Keratinocyte (primary cell): ENCODE measurements at regions not wholly inside any gene's neighbourhood (a gene's known extent, or its start where the extent isn't known, plus 50 kb on each side); places are given as distances from the start of the nearest gene placed in this dataset.

Source experiments
- DNase-seq: peaks from one replicate; pipeline ENCODE4 v3.0.0-alpha.2; 2011; ENCODE audit warnings: low read depth, missing footprints, low spot score
- FAIRE-seq: peaks from 2 replicates; lab custom pipeline; 2011; peaks lifted over from hg19 to GRCh38; lab: Jason Lieb, UNC
- H2AFZ ChIP-seq: 2 replicates; pipeline ENCODE4 v1.6.0; 2012; ENCODE audit warnings: low read length, control low read depth, inconsistent platforms; ENCODE audit not compliant: control insufficient read depth
- H3K27ac ChIP-seq: 2 replicates; pipeline ENCODE4 v1.5.1; 2011; ENCODE audit warnings: low read length; ENCODE audit not compliant: control insufficient read depth, insufficient read depth
- H3K27me3 ChIP-seq: 3 replicates; pipeline ENCODE4 v1.6.0; 2011; ENCODE audit warnings: low read length; ENCODE audit not compliant: control insufficient read depth, insufficient read depth; ENCODE audit errors: extremely low read depth
- H3K36me3 ChIP-seq, 2 experiments: 2 replicates in 1 of 2; 3 replicates in 1 of 2; pipeline ENCODE4 v1.5.1; 2011; ENCODE audit warnings: low read length in 2 of 2, mild to moderate bottlenecking in 1 of 2; ENCODE audit not compliant: control insufficient read depth in 2 of 2, insufficient read depth in 2 of 2; ENCODE audit errors: extremely low read depth in 1 of 2
- H3K4me1 ChIP-seq: 3 replicates; pipeline ENCODE4 v1.5.1; 2011; ENCODE audit warnings: low read length; ENCODE audit not compliant: control insufficient read depth, insufficient read depth; ENCODE audit errors: extremely low read depth
- H3K4me2 ChIP-seq: 3 replicates; pipeline ENCODE4 v1.6.0; 2011; ENCODE audit warnings: low read depth, low read length; ENCODE audit not compliant: control insufficient read depth, insufficient read depth; ENCODE audit errors: extremely low read depth
- H3K4me3 ChIP-seq, 3 experiments: fragments of 200-600 bp in 1 of 3; sonication (generic) in 1 of 3; 2 replicates in 2 of 3; 3 replicates in 1 of 3; pipeline ENCODE4 v1.5.1; 2011 to 2016; ENCODE audit warnings: low read length in 3 of 3, mild to moderate bottlenecking in 3 of 3, control low read depth in 2 of 3, inconsistent platforms in 1 of 3, low read depth in 1 of 3, mixed read lengths in 1 of 3, mixed run types in 1 of 3, moderate library complexity in 1 of 3; ENCODE audit not compliant: control insufficient read depth in 2 of 3, insufficient read depth in 2 of 3; ENCODE audit errors: extremely low read depth in 1 of 3
- H3K79me2 ChIP-seq: 2 replicates; pipeline ENCODE4 v1.6.0; 2012; ENCODE audit warnings: low read length; ENCODE audit not compliant: control insufficient read depth, insufficient read depth
- H3K9ac ChIP-seq: 3 replicates; pipeline ENCODE4 v1.6.0; 2011; ENCODE audit warnings: low read length; ENCODE audit not compliant: control insufficient read depth, insufficient read depth; ENCODE audit errors: extremely low read depth
- H3K9me1 ChIP-seq: 3 replicates; pipeline ENCODE4 v1.6.0; 2011; ENCODE audit warnings: low read length; ENCODE audit not compliant: control insufficient read depth, insufficient read depth; ENCODE audit errors: extremely low read depth
- H3K9me3 ChIP-seq: 2 replicates; pipeline ENCODE4 v1.5.1; 2012; ENCODE audit warnings: low read depth, low read length; ENCODE audit not compliant: control insufficient read depth
- H4K20me1 ChIP-seq: 3 replicates; pipeline ENCODE4 v1.6.0; 2011; ENCODE audit warnings: low read length; ENCODE audit not compliant: control insufficient read depth, insufficient read depth; ENCODE audit errors: extremely low read depth
- EZH2 ChIP-seq: IDR thresholded peaks from one replicate; pipeline ENCODE4 v1.6.1; 2012; ENCODE audit warnings: inconsistent platforms, mild to moderate bottlenecking, low read length, moderate library complexity
- dilution Hi-C: fragments of 300-500 bp; cut with MboI; formaldehyde crosslinking; loops from one replicate; pipeline ENCODE4 v1.7.0; 2020; ENCODE audit warnings: low sequenced_read_pairs; ENCODE audit not compliant: extremely low pct_ligation_motif_present
- TF ChIP-seq, protein P1 (sequence below), 3 experiments: IDR thresholded peaks in 1 of 3; conservative IDR thresholded peaks in 1 of 3; optimal IDR thresholded peaks in 1 of 3; 2 replicates in 2 of 3; 3 replicates in 1 of 3; pipeline versions ENCODE3 to v1.5.1; 2011; ENCODE audit warnings: low read length in 3 of 3, mild to moderate bottlenecking in 3 of 3, moderate library complexity in 2 of 3, control low read depth in 1 of 3, inconsistent platforms in 1 of 3; ENCODE audit not compliant: insufficient read depth in 2 of 3; ENCODE audit errors: extremely low read depth in 1 of 3

DNA sequence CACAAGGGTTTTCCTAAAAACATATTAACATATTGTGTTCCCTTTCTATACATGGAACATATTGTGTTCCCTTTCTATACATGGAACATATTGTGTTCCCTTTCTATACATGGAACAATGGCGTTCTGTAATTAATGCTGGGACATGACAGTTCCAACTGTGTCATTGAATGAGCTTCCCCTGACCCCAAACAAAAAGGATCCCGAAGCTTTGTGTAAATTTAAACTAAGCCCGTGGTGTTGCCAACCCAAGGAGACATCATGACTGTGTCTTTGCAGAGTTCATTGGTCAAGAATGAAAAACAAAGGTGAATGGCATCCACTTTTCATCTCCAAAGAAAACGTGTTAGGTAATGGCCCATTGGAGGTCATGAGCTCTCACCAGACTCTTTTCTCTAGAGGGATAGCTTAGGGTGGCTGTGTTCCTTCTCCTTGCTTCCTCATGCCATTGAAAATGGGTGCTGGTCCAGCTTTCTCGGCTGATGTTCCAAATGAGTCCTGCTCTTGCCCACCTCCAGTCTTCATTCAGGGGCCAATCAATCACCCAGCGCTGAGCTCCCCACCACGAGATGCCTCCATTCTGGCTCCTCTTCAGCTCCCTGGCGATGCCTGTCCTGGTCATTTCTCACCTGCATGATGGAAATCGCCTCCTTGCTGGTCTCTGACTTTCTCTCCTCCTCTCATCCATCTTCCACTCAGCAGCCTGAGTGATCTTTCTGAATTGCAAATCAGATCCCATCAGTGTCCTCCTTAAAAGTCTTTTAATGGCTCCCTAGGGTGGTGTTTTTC is 156.1 kb downstream of the VRK1 start:
- FAIRE-seq: no peak

DNA sequence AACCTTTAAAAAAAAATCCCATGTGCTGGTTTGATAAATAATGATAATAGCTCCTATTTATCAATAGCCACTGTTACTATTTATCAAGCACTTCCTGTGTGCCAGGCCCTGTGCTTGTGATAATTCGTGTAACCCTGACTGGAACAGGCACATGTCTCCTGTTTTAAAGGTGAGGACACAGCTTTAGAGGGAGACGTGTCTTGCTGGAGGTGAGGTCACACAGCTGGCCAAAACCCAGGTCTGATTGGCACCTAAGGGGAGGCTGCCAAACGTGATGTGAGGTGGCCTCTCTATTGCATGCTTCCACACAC is 156.6 kb downstream of the VRK1 start:
- Histone ChIP-seq H2AFZ (no peak overlapping the region), H3K9me3 (no peaks in the 10 kb centered on the region), H3K9ac (no peak overlapping the region), H3K36me3 (no peaks in the 10 kb centered on the region), H3K9me1 (no peaks in the 10 kb centered on the region), H3K4me2 (no peak overlapping the region), H3K4me1 (no peaks in the 10 kb centered on the region), H3K27ac (no peak overlapping the region), H3K79me2 (no peaks in the 10 kb centered on the region), H4K20me1 (no peaks in the 10 kb centered on the region), H3K27me3 (no peaks in the 10 kb centered on the region), H3K4me3 (no peak overlapping the region)
- FAIRE-seq (no peak), DNase-seq (no peak)
- TF ChIP-seq, protein P1, sequence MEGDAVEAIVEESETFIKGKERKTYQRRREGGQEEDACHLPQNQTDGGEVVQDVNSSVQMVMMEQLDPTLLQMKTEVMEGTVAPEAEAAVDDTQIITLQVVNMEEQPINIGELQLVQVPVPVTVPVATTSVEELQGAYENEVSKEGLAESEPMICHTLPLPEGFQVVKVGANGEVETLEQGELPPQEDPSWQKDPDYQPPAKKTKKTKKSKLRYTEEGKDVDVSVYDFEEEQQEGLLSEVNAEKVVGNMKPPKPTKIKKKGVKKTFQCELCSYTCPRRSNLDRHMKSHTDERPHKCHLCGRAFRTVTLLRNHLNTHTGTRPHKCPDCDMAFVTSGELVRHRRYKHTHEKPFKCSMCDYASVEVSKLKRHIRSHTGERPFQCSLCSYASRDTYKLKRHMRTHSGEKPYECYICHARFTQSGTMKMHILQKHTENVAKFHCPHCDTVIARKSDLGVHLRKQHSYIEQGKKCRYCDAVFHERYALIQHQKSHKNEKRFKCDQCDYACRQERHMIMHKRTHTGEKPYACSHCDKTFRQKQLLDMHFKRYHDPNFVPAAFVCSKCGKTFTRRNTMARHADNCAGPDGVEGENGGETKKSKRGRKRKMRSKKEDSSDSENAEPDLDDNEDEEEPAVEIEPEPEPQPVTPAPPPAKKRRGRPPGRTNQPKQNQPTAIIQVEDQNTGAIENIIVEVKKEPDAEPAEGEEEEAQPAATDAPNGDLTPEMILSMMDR (optimal IDR thresholded peaks at IDR 0.05 in 1 of 3, IDR thresholded peaks at IDR 0.05 in 1 of 3, conservative IDR thresholded peaks at IDR 0.05 in 1 of 3; ENCODE audit: extremely low read depth in 1 of 3, insufficient read depth in 2 of 3, low read length in 3 of 3): no peak
- no peak for TF ChIP-seq EZH2
- dilution Hi-C loops: no loop called here

More for the DNA sequence above, 156.1 kb downstream of the VRK1 start:
- Histone ChIP-seq H3K9me3 (no peaks in the 10 kb centered on the region), H3K4me3 (no peak overlapping the region), H3K4me2 (no peak overlapping the region), H3K79me2 (no peaks in the 10 kb centered on the region), H3K27me3 (no peaks in the 10 kb centered on the region), H3K9me1 (no peaks in the 10 kb centered on the region), H2AFZ (no peak overlapping the region), H3K36me3 (no peaks in the 10 kb centered on the region), H3K4me1 (no peaks in the 10 kb centered on the region), H3K9ac (no peak overlapping the region), H3K27ac (no peak overlapping the region), H4K20me1 (no peaks in the 10 kb centered on the region)
- TF ChIP-seq EZH2: no peak
- TF ChIP-seq, protein P1 (optimal IDR thresholded peaks at IDR 0.05 in 1 of 3, IDR thresholded peaks at IDR 0.05 in 1 of 3, conservative IDR thresholded peaks at IDR 0.05 in 1 of 3; ENCODE audit: extremely low read depth in 1 of 3, insufficient read depth in 2 of 3, low read length in 3 of 3): no peak
- dilution Hi-C loops: no loop called here
- DNase-seq: no peak
